Spleen (tissue), 11 donors: ENCODE measurements at regions not wholly inside any gene's neighbourhood (a gene's known extent, or its start where the extent isn't known, plus 50 kb on each side); places are given as distances from the start of the nearest gene placed in this dataset.

Source experiments
- DNase-seq: peaks from one replicate; pipeline ENCODE4 v3.0.0-alpha.2; 2020
- H3K27ac ChIP-seq, 8 donors: fragments of 200-600 bp; sonication (generic) in 7 of 8; 1 replicate in 4 of 8; 2 replicates in 4 of 8; pipeline versions ENCODE4 v1.5.0 to v1.8.0; 2016 to 2021; ENCODE audit warnings: inconsistent platforms in 4 of 8, mild to moderate bottlenecking in 4 of 8, moderate library complexity in 1 of 8
- H3K27me3 ChIP-seq, 7 donors: fragments of 200-600 bp; sonication (generic) in 6 of 7; replicated peaks in 1 of 7; 1 replicate in 4 of 7; 2 replicates in 3 of 7; pipeline versions ENCODE4 v1.5.0 to v1.8.0; 2016 to 2021; ENCODE audit warnings: inconsistent platforms in 3 of 7, mild to moderate bottlenecking in 1 of 7
- H3K36me3 ChIP-seq, 6 donors: fragments of 200-600 bp; sonication (generic) in 5 of 6; 1 replicate in 4 of 6; 2 replicates in 2 of 6; pipeline versions ENCODE4 v1.5.0 to v1.8.0; 2016 to 2021; ENCODE audit warnings: inconsistent platforms in 2 of 6
- H3K4me1 ChIP-seq, 6 donors: fragments of 200-600 bp; sonication (generic) in 5 of 6; 1 replicate in 3 of 6; 2 replicates in 3 of 6; pipeline versions ENCODE4 v1.5.0 to v1.8.0; 2016 to 2021; ENCODE audit warnings: inconsistent platforms in 3 of 6
- H3K4me3 ChIP-seq, 8 donors: fragments of 200-600 bp; sonication (generic) in 7 of 8; 1 replicate in 4 of 8; 2 replicates in 4 of 8; pipeline versions ENCODE4 v1.5.0 to v1.8.0; 2016 to 2021; ENCODE audit warnings: inconsistent platforms in 4 of 8, mild to moderate bottlenecking in 4 of 8, moderate library complexity in 2 of 8
- H3K9me3 ChIP-seq, 8 donors: fragments of 200-600 bp; sonication (generic) in 7 of 8; 1 replicate in 4 of 8; 2 replicates in 4 of 8; pipeline versions ENCODE4 v1.5.0 to v1.8.0; 2016 to 2021; ENCODE audit warnings: inconsistent platforms in 4 of 8
- POLR2A ChIP-seq, 3 donors: fragments of 450-650 bp; IDR thresholded peaks; one replicate each; pipeline ENCODE4 v1.5.1; 2017; ENCODE audit warnings: antibody characterized with exemption in 3 of 3, mild to moderate bottlenecking in 1 of 3
- POLR2AphosphoS5 ChIP-seq, 3 donors: sonication (generic); formaldehyde crosslinking; IDR thresholded peaks; one replicate each; pipeline ENCODE4 v1.5.1; 2017; ENCODE audit warnings: antibody characterized with exemption in 3 of 3
- WGBS, 5 donors: extraction: QIAGEN DNeasy Blood & Tissue Kit in 3 of 5; methylation state at CpG; one replicate each; pipeline versions ENCODE4 v1.1.5 to v1.1.7; 2013 to 2018; 5-methylcytosine and 5-hydroxymethylcytosine counted together
- intact Hi-C: fragments of 100-400 bp; cut with DNase I; formaldehyde crosslinking; loops from one replicate; pipeline ENCODE4 v1.15.0; 2023; ENCODE audit warnings: low total_unique reads
- TF ChIP-seq, protein P1 (sequence below), 11 experiments: fragments of 200-600 bp in 7 of 11; fragments of 450-650 bp in 4 of 11; sonication (generic) in 4 of 11; IDR thresholded peaks in 8 of 11; conservative IDR thresholded peaks in 3 of 11; 1 replicate in 7 of 11; 2 replicates in 4 of 11; pipeline versions ENCODE4 v1.4.0 to v1.8.0; 2016 to 2021; ENCODE audit warnings: antibody characterized with exemption in 11 of 11, inconsistent platforms in 4 of 11, mild to moderate bottlenecking in 1 of 11
- donor health status: healthy with polysubstance abuse.
- donor health status: DM: no; HTN: no; CAD: no; lungs with moderate emphysema.
- donor health status: DM: no; HTN: no; CAD: no.
- donor health status: Bipolar disorder and iron deficiency.
- donor health status: healthy.
- donor health status: DM: no; HTN: no; CAD: no.
- donor health status: DM: yes; HTN: yes; CAD: no.

GRCh38 chr5:29822521-29822920, 1371.0 kb upstream of the CDH6 start:
- H3K9me3 ChIP-seq = peaks cover 0 to 15% (median 7%) of the 10 kb centered on the region in 8 donors
- H3K27me3 ChIP-seq = no peaks in the 10 kb centered on the region
- H3K4me3 ChIP-seq = no peak overlapping the region
- H3K27ac ChIP-seq = no peak overlapping the region
- intact Hi-C loops = no loop called here
- no peaks in the 10 kb centered on the region for H3K36me3 ChIP-seq
- TF ChIP-seq, protein P1, sequence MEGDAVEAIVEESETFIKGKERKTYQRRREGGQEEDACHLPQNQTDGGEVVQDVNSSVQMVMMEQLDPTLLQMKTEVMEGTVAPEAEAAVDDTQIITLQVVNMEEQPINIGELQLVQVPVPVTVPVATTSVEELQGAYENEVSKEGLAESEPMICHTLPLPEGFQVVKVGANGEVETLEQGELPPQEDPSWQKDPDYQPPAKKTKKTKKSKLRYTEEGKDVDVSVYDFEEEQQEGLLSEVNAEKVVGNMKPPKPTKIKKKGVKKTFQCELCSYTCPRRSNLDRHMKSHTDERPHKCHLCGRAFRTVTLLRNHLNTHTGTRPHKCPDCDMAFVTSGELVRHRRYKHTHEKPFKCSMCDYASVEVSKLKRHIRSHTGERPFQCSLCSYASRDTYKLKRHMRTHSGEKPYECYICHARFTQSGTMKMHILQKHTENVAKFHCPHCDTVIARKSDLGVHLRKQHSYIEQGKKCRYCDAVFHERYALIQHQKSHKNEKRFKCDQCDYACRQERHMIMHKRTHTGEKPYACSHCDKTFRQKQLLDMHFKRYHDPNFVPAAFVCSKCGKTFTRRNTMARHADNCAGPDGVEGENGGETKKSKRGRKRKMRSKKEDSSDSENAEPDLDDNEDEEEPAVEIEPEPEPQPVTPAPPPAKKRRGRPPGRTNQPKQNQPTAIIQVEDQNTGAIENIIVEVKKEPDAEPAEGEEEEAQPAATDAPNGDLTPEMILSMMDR (IDR thresholded peaks at IDR 0.05 in 8 of 11, conservative IDR thresholded peaks at IDR 0.05 in 3 of 11) = no peak
- TF ChIP-seq POLR2AphosphoS5 (IDR thresholded peaks at IDR 0.05) (no peak), POLR2A (IDR thresholded peaks at IDR 0.05) (no peak)
- no peaks in the 10 kb centered on the region for H3K4me1 ChIP-seq
- WGBS, 5 donors = 56 to 80% (median 64%) methylated on average over 4 of the region's 4 CpGs
- DNase-seq = no peak

GRCh38 chr5:29811914-29812679, 1381.4 kb upstream of the CDH6 start:
- intact Hi-C loops = no loop called here
- no peak for DNase-seq
- TF ChIP-seq POLR2A (IDR thresholded peaks at IDR 0.05) = no peak
- TF ChIP-seq, protein P1 (IDR thresholded peaks at IDR 0.05 in 8 of 11, conservative IDR thresholded peaks at IDR 0.05 in 3 of 11) = no peak
- Histone ChIP-seq H3K4me3 (no peak overlapping the region), H3K36me3 (no peaks in the 10 kb centered on the region), H3K4me1 (no peaks in the 10 kb centered on the region), H3K9me3 (peaks cover 0 to 38% (median 6%) of the 10 kb centered on the region in 8 donors), H3K27ac (no peak overlapping the region), H3K27me3 (no peaks in the 10 kb centered on the region)
- WGBS, 5 donors = 57 to 88% (median 65%) methylated on average over 2 of the region's 2 CpGs

GRCh38 chr5:29805804-29806203, 1387.7 kb upstream of the CDH6 start:
- no peak for DNase-seq
- WGBS, 5 donors = 90 to 96% (median 92%) methylated on average over 3 of the region's 3 CpGs
- Histone ChIP-seq H3K27ac (no peak overlapping the region), H3K4me1 (no peaks in the 10 kb centered on the region), H3K36me3 (no peaks in the 10 kb centered on the region), H3K4me3 (no peak overlapping the region), H3K9me3 (peaks cover 0 to 27% (median 6%) of the 10 kb centered on the region in 8 donors), H3K27me3 (no peaks in the 10 kb centered on the region)
- TF ChIP-seq POLR2A (IDR thresholded peaks at IDR 0.05) (no peak), POLR2AphosphoS5 (IDR thresholded peaks at IDR 0.05) (no peak)
- TF ChIP-seq, protein P1 (IDR thresholded peaks at IDR 0.05 in 8 of 11, conservative IDR thresholded peaks at IDR 0.05 in 3 of 11) = no peak
- intact Hi-C loops = no loop called here

DNA sequence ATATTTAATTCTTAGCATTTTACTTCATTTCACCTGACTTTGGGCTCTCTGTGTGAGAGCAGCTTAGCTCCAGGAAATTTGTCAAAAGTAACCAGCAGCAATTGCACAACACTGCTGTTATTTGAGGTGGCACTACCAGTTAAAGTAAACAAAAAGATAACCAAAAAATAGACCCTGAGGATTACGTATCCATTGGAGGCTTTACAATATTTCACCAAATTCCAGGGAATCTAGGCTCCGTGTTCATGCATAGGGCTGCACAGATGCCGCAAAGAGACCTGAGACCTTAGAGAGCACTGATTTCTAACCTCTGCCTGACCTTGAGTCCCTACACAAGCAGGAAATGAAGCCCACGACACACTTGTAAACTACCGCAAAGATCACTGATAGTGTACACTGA, 1392.7 kb upstream of the CDH6 start:
- Histone ChIP-seq H3K27me3 (no peaks in the 10 kb centered on the region), H3K36me3 (no peaks in the 10 kb centered on the region), H3K4me3 (no peak overlapping the region), H3K4me1 (no peaks in the 10 kb centered on the region), H3K27ac (no peak overlapping the region), H3K9me3 (peaks cover 0 to 22% (median 6%) of the 10 kb centered on the region in 8 donors)
- DNase-seq = no peak
- intact Hi-C loops = no loop called here
- TF ChIP-seq POLR2AphosphoS5 (IDR thresholded peaks at IDR 0.05) (no peak), POLR2A (IDR thresholded peaks at IDR 0.05) (no peak)
- TF ChIP-seq, protein P1 (IDR thresholded peaks at IDR 0.05 in 8 of 11, conservative IDR thresholded peaks at IDR 0.05 in 3 of 11) = no peak
- 66 to 73% (median 70%) methylated on average over 5 of the region's 5 CpGs for WGBS, 5 donors
